NCI-H345 treated with DMSO at 0.1 percent for 48 hours (cell line): ENCODE measurements at regions not wholly inside any gene's neighbourhood (a gene's known extent, or its start where the extent isn't known, plus 50 kb on each side); places are given as distances from the start of the nearest gene placed in this dataset.
"Not testable (repeated sequence)": the region's sequence is repeated elsewhere in the genome, so short reads cannot be mapped to it uniquely, and the experiment has no call there.

Experiments used
- DNase-seq: peaks from one replicate; lab custom pipeline; 2025; ENCODE audit not compliant: unreplicated experiment; lab: John Stamatoyannopoulos, UW

- no peak for DNase-seq
Measured at GRCh38 chr18:70536370-70537062, 247.7 kb downstream of the SOCS6 start.

DNA sequence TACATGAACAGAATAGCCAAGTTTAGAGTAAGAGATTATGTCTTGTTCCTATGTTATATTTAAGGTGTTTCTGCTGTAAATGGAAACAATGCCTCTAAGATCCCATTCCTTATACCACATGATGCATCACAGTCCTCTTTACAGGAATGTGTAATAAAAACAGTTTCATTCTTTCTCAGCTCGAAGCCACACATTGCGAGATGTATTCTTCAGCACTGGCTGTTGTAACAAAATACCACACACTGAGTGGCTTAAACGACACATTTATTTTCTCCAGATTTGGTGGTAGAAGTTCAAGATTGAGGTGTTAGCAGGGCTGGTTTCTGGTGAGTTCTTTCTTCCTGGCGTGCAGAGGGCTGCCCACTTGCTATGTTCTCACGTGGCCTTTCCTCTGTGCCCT, 246.2 kb downstream of the SOCS6 start:
- DNase-seq, result no peak

DNA sequence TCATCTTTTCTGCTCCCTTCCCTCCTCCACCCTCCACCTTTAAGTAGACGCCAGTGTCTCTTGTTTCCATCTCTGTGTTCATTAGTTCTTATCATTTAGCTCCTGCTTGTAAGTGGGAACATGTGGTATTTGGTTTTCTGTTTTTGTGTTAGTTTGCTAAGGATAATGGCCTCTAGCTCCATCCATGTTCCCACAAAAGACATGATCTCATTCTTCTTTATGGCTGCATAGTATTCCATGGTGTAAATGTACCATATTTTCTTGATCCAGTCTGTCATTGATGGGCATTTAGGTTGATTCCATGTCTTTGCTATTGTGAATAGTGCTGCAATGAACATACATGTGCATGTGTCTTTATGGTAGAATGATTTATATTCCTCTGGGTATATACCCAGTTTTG, 236.5 kb downstream of the SOCS6 start:
- DNase-seq, result not testable (repeated sequence)

DNA sequence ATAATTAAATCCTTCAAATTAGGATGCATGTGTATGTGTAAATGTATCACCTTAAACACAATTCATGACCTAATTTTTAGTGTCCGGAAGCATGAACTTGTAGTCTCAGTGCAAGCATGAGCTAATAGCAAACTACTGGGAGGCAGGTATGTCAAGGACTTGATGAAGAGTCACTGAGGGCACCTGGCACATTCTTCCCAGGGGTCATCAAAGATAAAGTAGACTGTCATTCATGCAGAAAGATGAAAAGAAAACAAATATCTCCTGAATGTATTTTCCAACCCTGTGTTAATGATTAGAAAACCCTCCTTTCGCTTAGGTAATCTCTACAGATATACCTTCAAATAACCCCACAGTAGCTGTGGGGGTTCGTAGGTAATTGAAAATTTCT, 234.9 kb downstream of the SOCS6 start:
- peak; percentile 5 for DNase-seq

DNA sequence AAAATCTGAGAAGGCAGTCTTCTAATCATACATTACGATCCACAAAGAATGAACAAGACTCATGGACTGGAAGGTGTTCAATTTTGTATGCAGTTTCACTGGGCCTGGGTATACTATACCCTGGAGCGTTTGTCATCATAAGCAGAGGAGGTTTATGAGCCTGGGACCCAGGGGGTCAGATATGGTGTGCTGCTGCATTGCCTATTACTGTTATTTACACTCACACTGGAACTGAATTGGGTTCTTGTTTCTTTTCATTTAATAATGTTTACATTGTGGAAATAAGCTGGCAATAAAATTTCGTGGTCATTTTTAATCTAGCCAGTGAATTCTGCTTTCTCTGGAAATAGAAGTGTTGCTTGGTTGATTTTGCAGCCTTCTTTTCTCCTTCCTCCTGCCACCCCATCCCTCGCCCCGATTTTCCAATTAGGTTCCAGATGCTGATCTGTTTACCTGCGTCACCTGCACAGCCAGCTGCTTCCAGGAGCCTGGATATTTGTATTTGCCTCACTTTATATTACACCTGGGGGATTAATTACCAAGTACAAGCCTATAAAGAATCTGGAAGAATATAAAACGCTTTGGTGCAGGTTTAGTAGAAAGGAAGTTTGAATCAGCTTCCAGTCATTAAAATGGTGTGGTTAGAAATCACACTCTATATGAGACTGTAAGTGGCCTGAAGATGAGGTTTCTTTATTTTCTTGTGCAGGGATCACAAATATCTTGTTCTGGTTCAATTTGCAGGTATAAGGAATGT, 234.4 kb downstream of the SOCS6 start:
- DNase-seq, result peak; percentile 52

DNA sequence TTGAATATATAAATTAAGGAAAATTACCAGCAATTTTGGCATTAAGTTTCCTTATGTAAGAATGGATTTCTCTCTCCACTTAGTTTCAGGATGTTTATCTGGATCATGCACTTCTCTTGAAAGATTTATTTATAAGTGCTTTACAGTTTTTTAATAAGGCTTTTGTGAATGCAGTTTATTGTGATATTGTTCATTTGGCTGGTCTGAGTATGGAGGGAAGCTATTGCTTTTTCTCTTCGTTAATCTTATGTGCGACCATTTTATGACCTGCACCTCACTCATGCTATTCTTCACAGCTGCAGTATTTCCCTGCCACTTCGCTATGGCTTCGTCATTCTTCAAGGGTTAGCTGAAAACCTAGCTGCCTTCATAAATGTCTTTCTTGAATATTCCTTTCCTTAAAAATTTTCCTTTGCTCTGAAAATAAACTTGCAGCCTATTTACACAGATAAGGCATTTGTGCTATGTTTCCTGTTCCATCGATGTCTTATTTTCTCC, 233.4 kb downstream of the SOCS6 start:
- no peak for DNase-seq

DNA sequence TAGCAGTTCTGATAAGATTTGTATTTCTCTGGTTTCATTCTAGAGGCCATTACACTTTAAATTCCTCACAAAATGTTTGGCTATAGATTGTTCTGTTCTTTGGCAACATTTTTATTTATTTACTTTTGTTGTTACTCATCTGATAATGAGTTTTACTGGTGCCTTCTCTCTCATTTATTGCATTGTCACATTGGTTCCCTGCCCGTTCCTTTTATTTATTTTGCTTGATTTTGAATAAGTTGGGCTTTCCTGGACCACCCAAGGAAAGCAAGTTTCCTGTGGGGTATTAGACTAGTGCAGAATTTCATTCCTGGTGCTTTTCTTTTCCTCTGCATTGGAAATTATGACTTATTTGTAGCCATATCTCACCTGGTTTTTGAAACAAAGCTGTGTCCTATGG, 232.0 kb downstream of the SOCS6 start:
- DNase-seq, result no peak

DNA sequence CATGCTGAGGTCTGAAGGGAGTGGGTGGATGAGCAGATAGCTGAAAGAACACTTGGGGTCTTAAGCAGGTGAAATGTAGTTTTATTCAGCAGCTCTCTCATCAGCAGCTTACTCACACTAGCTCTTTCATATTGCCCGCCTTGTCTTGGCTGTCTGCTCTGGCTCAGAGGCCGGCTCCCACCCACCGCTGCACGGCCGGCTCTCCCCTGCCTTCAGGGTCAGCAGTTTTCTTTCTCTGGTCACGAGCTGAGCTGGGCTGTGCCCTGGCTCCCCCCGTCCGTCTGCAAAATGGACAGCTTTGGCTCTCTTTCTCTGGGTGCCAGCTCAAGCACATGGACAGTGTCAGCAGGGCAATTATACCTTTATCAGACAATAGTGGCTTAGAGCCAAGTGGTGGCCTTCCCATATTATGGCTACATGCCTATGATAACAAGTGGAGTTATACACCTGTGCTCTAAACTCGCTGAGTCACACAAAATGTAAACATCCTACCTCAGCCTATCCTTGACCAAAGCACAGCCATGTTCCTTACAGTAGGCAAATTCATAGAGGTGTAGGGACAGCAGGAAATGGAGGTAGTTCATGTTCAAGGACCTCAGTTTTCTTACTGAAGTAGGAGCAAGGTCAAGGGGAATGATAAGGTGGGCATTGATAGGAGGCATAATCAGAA, 224.8 kb downstream of the SOCS6 start:
- no peak for DNase-seq

DNA sequence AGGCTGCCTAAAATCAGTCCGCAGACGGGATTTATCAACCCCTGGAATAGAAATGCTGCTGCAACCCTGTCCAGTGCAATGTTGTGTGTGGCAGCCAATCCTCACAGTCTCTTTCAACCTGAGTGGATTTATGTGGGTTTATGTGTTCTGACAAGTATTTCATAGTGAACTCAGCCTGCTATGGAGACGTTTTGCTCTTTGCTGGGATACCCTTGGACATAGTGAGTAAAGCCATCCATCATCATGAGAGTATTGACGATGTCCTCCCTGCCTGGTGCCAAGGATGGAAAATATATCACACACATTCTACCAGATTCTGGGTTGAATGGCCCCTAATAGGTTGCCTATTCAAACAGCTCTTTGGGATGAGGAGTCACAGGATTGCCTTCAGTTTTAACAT, 219.1 kb downstream of the SOCS6 start:
- DNase-seq, result no peak

DNA sequence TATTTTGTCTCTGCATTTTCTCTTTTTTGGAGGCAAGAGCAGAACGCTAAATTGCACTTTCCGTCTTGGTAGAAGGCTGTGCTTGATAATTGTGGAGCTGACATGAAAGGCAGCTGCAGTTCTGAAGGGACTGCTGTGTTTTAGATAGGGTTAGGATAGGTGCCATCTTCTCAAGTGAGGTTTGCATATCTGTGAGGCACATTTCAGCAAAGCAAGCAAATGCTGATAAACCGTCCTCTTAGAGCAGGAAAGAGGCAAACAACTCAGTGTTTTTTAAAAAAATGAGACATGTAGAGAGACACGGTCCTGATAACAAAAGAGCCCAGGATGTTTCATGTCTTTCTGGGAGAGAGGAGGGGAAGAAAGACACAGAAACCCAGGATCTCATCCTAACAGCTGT, 217.7 kb downstream of the SOCS6 start:
- DNase-seq, result no peak

DNA sequence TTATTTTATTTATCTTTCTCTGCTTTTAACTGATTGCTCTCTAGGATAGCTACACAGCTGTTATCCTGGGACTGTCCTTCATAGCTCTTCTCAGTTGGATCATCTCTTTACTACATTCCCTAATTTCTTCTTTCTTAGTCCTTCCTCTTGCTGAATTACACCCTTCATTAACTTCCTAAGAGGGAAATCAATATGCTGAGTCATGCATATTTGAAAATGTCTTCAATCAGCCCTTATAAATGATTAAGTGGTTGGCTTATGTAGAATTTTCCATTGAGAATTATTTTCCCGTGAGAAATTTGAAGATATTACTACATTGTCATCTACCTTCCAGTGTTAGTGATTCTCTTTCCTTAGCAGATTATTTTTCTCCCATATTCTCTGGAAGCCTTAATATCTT, 214.2 kb downstream of the SOCS6 start:
- DNase-seq, result no peak

- DNase-seq, result no peak
Measured at GRCh38 chr18:70501358-70501757, 212.5 kb downstream of the SOCS6 start.

DNA sequence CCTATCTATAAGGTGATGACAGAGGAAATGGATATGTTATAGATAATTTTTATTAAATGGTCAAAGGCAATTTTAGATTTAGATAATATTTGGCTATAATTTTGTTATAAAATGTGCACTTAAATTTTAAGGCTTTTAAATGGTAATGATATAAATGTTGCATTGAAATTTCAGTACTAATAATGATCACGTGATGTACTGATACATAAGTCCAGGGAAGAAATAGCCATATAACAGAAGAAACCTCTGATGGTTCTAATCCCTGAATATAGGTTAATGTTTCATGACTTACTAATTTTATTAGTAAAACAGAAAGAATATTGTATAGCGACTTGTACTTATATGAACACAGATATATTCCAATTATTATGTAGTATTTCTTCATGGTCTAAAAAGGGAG, 211.9 kb downstream of the SOCS6 start:
- no peak for DNase-seq

- DNase-seq, result no peak
Measured at GRCh38 chr18:70499218-70499691, 210.4 kb downstream of the SOCS6 start.

GRCh38 chr18:70496353-70497294, 207.8 kb downstream of the SOCS6 start:
- no peak for DNase-seq

DNA sequence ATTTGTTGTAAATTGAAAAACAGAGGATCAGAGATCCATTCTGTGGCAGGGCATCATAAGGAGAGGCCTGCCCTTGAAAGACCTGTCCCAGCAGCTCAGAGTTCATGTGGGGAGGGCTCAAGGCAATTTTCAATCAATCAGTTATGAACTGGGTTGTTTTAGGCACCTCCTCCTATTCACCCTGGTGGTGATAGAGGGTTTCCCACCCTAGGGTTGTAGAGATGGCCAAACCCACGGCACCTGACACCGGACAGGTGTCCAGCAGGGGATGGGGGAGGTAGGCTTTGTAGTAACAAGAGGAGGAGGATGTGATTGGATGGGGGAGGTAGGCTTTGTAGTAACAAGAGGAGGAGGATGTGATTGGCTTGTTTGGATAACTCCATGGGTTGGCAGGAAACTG, 205.7 kb downstream of the SOCS6 start:
- DNase-seq, result no peak

DNA sequence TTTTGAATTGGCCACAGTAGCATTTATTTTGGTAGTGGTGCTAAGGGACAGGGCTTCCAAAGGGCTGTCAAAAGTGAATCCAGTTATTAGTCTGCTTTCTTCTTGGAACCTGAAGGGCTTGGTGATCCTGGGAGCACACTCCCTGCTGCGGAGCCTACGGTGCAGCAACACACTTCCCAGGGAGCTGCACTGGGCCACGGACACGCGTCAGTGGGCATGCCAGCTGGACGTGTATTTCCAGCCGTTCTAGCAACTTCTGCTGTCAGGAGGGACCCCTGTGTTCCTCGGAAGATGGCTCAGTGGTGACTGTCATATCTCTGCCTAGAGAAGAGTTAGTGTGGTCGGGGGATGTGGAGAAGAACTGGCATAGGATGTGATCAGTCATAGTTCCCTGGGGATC, 204.6 kb downstream of the SOCS6 start:
- DNase-seq, result no peak

- peak; percentile 5 for DNase-seq
Measured at GRCh38 chr18:70491734-70492348, 203.0 kb downstream of the SOCS6 start.

GRCh38 chr18:70489986-70490933, 201.4 kb downstream of the SOCS6 start:
- peak; percentile 76 for DNase-seq
